ENCODE measurements at regions not wholly inside any gene's neighbourhood (a gene's known extent, or its start where the extent isn't known, plus 50 kb on each side); places are given as distances from the start of the nearest gene placed in this dataset.
"Not testable (repeated sequence)": the region's sequence is repeated elsewhere in the genome, so short reads cannot be mapped to it uniquely, and the experiment has no call there.

DNA sequence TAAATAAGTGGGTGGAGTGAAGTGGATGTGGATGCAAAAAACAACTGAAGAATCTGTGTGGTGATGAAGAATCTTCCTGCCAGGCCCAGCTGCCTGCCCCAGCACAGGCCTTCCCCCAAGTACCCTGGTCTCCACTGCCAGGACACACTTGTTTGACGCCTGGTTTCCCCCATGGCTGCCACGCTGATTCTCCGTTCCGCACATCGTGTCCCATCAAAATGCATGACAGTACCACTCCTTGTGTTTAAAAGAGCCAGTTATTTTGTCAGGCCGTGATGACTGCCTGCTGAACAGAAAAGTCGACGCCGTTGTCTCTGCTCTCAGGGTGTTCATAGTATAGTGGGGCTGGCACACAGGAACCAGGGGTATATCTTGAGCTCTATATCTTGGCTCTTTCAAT lies 50.3 kb upstream of the KYNU start:
- no peak for DNase-seq

DNA sequence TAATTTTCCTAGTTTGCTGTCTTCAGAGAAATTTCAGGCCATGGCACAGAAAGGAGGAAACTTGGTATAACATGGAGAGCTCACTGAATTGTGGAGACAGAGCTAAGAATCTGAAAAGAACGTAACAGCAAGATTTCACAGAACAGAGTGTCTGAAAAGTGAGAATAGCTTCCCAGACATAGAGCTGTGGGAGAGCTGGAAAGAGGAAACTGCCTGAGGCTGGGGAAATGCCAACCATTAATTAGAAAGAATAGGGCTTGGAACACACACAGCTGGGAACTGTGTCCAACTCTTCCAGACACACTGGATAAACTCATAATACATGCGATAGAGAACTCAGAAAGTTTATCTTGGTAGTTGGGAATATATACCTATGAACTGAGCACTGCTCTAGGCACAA lies 51.6 kb upstream of the KYNU start:
- no peak for DNase-seq

DNA sequence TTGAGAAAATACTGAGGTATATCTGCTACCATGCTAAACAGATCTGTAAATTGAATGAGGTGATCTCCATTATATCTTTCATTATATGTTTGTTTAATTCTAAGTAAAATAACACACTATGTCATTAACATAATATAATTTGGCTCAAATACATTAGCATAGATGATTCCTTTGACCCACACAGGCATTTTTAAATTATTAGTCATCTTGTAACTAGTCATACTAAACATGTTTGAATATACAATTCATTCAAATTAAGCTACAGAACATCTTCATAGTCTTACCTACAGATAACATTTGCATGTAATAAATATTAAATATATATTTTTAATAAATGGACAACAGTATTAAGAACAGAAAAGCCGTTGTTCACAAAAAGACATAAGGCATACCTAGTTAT lies 52.7 kb upstream of the KYNU start:
- DNase-seq, result no peak

DNA sequence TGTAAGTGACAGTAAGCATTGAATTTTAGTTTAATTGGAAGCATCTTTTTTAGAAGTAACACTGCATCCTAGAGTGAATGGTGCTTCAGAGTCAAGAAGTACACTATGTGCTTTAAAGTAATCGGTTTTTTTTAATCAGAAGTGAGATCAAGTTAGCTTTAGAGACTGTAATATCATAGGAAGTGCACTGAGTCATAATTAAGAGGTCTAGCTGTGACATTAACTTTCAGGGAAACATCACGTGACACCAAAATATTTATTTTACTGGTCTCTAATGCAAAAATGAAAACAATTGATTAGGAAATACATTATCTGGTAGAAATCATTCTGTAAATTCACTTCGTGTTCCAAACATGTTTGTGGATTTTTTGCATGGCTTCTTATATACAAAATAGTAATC lies 55.3 kb upstream of the KYNU start:
- no peak for DNase-seq

DNA sequence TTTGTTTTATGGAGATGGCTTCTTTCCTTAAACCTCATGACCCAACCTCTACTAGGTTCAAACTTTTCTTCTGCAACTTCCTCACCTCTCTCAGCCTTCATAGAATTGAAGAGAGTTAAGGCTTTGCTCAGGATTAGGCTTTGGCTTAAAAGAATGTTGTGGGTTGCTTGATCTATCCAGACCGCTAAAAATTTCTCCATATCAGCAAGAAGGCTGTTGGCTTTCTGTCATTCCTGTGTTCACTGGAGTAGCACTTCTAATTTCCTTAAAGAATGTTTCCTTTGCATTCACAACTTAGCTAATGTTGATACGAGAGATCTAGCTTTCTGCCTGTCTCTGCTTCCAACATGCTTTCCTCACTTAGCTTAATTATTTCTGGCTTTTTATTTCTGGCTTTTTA lies 58.1 kb upstream of the KYNU start:
- no peak for DNase-seq

DNA sequence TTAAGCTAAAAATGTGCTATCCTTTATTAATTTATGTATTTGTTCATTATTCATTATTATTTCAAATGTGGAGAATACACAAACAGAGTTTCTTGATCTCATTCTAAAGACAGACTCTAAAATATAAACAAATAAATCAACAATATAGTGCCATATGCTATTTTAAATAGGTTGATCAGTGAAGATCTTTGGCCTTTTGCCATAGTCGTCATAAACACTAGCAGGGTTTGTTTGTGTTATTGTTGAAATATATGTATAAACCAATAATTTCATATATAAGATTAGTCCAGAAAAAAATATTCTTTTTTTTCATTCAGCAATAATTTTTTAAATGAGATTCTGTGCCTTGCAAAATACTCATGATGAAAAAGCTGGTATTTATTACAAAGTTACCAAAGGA lies 62.1 kb upstream of the KYNU start:
- no peak for DNase-seq

DNA sequence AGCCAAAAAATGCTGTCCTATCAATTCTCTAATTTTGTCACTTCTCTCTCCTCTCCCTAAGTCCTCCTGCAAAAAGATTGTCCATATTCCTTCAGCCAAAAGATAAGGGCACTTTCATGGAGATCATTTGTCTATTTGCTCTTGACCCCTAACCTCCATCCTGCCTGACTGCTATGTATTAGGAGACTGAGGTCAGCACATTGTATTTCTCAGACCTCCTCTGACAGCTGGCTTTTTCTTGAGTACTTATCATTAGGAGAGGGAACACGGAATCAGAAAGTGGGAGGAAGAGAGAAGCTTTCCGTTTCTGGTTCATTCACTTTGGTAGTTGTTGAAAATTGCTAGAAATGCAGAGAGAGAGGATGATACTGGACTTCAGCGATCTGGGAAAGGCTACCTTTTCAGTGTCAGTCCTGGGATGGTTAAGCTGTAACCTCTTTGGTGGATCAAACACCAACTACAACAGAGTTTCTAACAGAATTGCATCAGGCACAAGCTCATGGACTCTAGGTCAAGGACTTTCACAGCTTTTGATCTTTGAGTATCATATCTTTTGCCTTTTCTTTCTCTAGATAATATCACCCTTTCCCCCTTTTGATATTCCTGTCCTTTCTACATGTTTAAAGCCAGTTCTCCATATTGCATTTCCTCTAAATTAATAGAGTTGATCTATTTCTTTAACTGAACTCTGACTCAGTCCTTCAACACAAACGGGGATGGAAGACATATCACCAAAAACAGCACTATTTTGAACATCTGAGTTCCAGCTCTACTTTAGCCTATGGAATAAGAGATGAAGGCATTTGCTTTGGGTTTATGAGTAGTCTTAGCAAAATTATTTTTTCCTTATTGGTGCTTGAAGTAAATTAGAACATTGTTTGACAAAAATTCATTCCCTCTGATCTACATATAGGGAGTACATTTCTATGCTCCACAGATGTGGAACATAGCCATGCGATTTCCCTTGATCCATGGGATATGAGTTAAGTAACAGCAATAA lies 63.3 kb upstream of the KYNU start:
- no peak for DNase-seq

DNA sequence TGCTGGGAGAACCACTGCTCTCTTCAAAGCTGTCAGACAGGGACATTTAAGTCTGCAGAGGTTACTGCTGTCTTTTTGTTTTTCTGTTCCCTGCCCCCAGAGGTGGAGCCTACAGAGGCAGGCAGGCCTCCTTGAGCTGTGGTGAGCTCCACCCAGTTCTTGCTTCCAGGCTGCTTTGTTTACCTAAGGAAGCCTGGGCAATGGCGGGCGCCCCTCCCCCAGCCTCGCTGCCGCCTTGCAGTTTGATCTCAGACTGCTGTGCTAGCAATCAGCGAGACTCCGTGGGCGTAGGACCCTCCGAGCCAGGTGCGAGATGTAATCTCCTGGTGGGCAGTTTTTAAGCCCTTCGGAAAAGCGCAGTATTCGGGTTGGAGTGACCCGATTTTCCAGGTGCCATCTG lies 65.8 kb upstream of the KYNU start:
- DNase-seq, result not testable (repeated sequence)

DNA sequence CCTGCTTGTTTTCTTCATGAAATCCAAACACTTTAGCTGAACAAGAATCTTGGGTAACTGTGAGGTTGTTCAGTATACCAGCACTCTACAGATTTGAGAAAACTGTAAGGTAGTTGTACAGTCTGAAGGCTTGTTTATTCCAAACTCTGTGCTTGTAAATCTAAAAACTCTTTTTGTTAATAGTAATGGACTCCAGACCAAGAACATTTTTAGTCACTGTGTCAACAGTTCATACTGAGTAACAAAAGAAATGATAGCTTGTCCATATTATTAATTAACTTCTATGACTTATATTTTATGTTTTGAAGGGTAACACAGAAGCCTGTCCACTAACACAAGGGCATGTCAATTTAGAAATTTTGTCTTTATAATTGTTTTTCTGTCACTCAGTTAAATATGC lies 72.2 kb upstream of the KYNU start:
- DNase-seq, result no peak

DNA sequence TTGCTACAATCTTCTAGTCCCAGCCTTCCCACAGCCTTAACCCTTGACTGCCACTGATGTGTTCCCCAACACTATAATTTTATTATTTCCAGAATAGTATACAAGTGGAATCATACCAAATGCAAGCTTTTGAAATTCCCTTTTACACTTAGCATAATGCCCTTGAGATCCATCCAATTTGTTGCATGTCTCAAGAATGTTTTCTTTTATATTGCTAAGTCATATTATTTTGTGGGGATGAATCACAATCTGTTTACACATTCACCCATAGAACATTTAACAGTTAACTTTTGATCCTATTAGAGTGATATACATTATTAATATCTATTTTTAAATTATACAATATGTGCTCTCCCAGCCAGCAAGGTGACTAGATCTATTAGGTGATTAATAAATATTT lies 74.3 kb upstream of the KYNU start:
- no peak for DNase-seq

DNA sequence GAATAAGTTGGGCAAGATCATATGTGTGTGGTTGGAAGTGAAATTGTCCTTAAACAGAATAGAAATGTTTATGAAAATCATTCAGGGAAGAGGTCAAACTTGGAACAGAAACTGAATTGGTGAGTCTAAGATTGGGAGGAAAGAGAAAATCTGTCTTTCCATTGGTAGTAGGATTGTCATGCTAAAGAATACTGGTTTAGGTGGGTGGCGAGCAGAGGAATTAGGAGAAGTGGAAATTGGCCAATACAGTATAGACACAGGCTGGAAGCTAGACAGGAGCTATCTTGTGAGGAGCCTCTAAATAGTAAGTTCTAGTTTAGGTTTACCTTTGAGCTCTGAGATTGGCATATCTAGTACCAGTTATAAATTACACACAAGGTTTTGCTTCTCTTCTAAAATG lies 80.9 kb upstream of the KYNU start:
- DNase-seq, result no peak

DNA sequence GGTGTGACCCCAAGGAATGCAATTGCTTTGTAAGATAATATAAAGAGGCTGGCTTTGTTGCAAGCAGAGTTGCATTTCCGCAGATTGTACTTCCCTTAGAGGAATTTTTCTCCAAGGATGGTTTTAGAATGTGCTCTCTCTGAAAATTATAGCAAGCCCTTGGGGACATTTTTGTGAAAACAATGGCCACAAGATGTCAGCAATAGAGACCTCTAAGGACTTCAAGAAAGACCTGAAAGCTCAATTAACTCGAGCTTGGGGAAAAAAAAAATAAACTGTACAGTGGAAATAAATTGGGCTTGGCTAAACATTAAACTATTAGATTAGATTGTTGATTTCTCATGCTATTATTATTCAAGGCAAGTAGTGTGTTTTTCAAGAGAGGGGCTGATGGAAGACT lies 81.3 kb upstream of the KYNU start:
- no peak for DNase-seq

DNA sequence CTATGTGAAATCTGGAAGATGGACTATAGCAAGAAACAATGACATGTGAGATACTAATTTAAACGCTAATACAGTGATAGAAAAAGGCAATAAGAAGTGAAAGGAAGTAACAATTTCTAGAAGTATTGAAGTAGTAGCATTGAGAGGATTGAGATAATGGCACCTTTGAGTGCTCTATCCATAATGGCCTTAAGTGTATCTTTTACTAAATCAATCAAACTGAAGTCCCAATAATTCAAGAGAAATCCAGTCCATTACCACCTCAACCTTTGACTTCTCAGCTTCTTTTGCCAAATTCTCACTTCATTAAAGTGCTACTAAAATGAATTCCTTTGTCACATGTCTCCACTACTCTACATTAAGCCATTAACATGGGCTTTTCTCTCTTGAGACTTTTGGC lies 82.6 kb upstream of the KYNU start:
- DNase-seq, result no peak

DNA sequence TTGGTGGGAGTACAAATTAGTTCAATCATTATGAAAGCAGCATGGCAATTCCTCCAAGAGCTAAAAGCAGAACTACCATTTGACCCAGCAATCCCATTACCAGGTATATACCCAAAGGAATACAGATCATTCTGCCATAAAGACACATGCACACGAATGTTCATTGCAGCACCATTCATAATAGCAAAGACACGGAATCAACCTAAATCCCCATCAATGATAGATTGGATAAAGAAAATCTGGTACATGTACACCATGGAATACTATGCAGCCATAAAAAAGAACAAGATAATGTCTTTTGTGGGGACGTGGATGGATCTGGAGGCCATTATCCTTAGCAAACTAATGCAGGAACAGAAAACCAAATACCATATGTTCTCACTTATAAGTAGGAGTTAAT lies 85.1 kb upstream of the KYNU start:
- not testable (repeated sequence) for DNase-seq

DNA sequence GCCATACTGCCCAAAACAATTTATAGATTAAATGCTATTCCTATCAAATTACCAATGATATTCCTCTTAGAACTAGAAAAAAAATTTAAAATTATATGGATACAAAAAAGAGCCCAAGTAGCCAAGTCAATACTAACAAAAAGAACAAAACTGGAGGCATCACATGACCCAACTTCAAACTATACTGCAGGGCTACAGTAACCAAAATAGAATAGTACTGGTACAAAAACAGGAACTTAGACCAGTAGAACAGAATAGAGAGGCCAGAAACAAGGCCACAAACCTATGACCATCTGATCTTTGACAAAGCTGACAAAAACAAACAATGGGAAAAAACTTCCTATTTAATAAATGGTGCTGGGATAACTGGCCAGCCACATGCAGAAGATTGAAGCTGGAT lies 86.1 kb upstream of the KYNU start:
- DNase-seq, result no peak

DNA sequence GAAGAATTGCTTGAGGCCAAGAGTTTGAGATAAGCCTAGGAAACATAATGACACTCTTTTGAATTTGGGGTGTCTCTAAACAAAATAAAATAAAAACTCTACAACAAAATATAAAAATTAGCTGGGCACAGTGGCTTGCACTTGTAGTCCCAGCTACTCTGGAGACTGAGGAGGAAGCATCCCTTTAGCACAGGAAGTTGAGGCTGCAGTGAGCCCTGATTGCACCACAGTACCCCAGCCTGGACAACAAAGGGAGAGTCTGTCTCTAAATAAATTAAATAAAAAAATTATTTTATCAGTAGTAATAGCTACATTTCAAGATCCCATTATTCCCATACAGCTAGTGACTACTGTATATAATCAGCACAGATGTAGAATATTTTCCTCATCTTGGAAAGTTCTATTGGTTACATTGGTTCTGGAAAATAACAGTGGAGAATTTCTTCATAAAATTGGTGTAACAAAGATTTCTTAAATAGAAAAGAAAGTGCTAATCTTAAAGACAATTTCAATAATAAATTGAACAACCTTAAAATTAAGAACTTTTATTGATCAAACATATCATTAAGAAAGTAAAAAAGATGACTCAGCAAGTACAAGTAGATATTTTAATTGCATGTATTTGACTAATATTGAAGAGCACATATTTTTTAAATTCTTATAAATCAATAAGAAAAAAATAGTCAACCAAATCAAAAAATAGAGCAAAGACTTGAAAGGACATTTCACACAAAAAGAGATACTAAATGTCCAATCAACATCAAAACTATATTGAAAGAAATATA lies 90.4 kb upstream of the KYNU start:
- no peak for DNase-seq

DNA sequence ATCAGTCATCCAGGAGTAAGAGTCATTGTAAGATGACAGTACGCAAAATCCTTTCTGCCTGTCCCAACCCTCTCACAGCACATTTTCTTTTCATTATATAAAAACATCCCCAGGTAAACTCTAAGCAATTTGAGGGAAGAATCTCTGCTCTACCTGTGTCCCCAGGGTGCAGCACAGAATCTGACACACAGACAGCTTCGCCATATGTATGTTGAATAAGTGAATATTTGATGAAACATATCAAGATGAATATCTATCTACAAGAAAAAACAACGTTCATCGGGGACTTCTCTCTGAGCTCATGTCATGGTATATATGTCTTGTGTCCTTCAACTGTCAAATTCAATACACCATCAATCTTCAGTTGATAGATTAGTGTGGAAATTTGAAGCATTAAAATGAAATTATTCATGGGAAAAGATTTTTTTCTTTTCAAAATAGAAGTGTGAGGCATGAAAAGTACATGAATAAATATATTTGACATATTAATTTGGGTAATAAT lies 94.5 kb upstream of the KYNU start:
- DNase-seq, result no peak

DNA sequence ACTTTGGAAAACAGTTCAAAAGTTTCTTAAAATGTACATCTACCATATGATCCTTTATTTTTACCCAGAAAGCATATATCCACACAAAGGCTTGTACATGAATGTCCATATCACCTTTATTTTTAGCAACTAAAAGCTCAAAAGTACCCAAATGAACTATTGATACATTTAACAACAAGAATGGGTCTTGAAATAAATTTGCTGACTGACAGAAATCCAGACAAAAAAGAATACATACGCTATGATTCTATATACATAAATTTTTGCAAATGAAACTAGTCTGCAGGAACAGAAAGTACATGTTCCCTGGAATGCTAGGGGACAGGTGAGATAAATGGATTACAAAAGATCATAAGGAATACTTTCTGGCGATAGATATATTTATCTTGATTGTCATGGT lies 96.3 kb upstream of the KYNU start:
- no peak for DNase-seq

DNA sequence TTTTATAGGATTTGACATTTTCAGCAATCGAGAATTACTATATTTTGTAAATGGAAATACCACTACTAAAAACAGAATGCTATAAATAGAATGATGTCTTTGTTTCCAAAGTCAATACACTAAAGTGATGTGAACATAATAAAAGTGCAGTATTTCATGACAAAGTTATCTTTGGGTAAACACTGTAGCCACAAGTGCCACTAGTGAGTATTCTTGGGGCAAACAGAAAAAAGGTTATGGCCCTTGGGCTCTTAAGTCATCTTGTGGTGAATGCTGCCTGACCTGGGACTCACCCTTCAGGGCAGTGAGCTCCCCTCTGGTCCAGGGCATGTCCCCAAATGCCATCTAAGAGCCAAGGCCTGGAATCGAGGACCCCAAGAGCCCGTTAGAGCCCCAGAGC lies 99.2 kb upstream of the KYNU start:
- no peak for DNase-seq

DNA sequence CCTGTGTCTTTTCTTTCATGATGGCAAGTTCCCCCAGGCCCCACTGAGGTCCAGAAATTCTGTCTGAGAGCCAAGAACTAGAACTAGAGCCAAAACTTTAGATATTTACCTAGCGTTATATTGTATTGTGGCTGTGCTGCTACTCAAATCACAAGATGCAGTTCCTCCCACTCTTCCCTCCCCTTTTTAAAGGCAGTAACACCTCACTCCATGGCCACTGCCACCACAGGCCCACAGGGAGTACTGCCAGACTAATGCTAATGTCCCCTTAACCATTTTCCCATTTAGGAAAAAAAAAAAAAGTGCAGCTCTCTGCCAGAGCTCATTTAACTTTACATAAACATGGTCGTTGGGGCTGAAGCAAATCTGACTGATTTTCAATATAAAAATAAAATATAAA lies 99.7 kb upstream of the KYNU start:
- DNase-seq, result no peak

DNA sequence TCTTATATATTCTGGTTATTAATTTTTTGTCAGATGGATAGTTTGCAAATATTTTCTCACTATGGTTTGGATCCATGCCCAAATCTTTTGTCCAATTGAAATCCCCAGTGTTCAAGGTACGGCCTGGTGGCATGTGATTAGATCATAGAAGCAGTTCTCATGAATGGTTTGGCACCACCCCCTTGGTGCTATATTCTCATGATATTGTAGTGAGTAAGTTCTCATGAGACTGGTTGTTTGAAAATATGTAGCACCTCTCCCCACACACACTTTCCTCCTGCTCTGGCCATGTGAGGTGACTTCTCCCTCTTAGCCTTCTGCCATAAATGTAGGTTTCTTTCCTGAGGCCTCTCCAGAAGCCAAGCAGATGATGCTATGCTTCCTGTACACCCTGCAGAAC lies 107.7 kb upstream of the KYNU start:
- DNase-seq, result no peak

DNA sequence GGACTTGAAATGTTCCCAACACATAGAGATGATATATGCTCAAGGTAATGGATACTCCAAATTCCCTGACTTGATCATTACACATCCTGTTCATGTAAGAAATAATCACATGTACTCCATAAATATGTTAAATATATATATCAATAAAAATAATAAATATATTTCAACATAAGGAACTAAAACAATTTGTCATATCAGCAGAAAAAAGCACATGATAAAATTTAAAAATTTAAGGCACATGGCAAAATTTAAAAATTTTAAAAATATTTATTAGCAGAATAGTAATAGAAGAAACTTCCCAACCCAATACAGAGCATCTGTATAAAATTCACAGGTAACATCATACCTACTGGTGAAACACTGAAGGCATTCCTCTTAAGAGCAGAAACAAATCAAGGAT lies 109.6 kb upstream of the KYNU start:
- DNase-seq, result no peak

DNA sequence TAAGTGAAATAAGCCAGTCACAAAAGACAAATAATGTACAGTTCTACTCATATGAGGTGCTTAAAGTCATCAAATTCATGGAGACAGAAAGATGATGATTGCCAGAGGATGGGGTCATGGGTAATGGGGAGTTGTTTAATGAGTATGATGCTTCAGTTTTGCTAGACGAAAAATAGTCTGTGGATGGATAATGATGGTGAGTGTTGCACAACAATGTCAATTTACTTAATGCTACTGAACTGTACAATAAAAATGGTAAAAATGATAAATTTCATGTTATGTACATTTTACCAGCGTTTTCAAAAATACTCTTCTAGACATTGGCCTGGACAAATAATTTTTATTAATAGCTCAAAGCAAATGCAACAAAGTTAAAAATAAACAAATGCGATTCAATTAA lies 118.5 kb upstream of the KYNU start:
- no peak for DNase-seq

DNA sequence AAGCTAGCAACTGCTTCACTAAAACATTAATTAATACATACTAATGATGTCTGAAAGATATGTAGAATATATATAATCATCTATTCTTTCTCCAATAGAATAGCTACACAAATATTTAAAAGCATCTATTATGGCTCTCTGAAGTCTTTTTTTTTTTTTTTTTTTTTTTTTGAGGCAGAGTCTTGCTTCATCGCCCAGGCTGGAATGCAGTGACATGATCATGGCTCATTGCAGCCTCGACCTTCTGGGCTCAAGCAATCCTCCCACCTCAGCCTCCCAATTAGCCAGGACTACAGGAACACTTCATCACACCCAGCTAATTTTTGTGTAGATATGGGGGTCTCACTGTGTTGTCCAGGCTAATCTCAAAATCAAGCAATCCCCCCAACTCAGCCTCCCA lies 120.4 kb upstream of the KYNU start:
- DNase-seq, result no peak
